BLaER1 treated with 17β-estradiol and CSF1 and Interleukin-3, amounts not matched to agents 10 nM and 100 nM (cell line): ENCODE measurements at regions not wholly inside any gene's neighbourhood (a gene's known extent, or its start where the extent isn't known, plus 50 kb on each side); places are given as distances from the start of the nearest gene placed in this dataset.
"Not testable (repeated sequence)": the region's sequence is repeated elsewhere in the genome, so short reads cannot be mapped to it uniquely, and the experiment has no call there.

Source experiments
- H3K27ac ChIP-seq, 11 experiments: shearing (Covaris generic); formaldehyde crosslinking; 2 replicates each; pipeline ENCODE4 v1.8.1; 2022
- H3K27me3 ChIP-seq, 11 experiments: shearing (Covaris generic); formaldehyde crosslinking; 2 replicates each; pipeline ENCODE4 v1.8.1; 2022
- H3K36me3 ChIP-seq, 11 experiments: shearing (Covaris generic); formaldehyde crosslinking; 2 replicates each; pipeline ENCODE4 v1.8.1; 2022
- H3K4me1 ChIP-seq, 10 experiments: shearing (Covaris generic); formaldehyde crosslinking; 2 replicates each; pipeline ENCODE4 v1.8.1; 2022
- H3K4me2 ChIP-seq, 11 experiments: shearing (Covaris generic); formaldehyde crosslinking; 2 replicates each; pipeline ENCODE4 v1.8.1; 2022
- H3K4me3 ChIP-seq, 10 experiments: shearing (Covaris generic); formaldehyde crosslinking; 2 replicates each; pipeline ENCODE4 v1.8.1; 2022
- H3K9ac ChIP-seq, 11 experiments: shearing (Covaris generic); formaldehyde crosslinking; 2 replicates each; pipeline ENCODE4 v1.8.1; 2022
- H3K9me3 ChIP-seq, 11 experiments: shearing (Covaris generic); formaldehyde crosslinking; replicated peaks in 1 of 11; 2 replicates each; pipeline ENCODE4 v1.8.1; 2022
- H4K20me1 ChIP-seq, 11 experiments: shearing (Covaris generic); formaldehyde crosslinking; 2 replicates each; pipeline ENCODE4 v1.8.1; 2022
- Cebpa-rat ChIP-seq, 11 experiments: shearing (Covaris generic); IDR thresholded peaks; 2 replicates each; pipeline ENCODE4 v1.8.1; 2022

DNA sequence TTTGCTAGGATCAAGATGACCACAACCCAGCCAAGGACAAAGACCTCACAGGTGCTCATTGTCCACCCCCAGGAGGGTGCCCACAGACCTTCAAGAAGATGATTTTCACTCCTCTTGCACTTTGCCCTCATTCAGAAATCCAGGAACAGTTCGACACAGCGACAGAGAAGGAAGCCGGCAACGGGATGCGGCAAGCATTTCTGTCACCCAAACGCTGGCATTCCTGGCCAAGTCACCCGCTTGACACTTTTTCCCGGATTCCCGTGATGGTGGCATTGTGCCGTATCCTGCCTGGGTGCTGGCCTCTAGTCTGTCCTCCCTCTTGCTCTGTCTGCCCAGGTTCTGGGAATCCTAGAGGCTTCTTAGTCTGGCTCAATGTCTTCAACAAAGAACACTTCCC, 770.4 kb upstream of the ALG10B start:
- Histone ChIP-seq H3K9me3 (peaks cover 41 to 76% (median 61%) of the 10 kb centered on the region in 11 experiments), H3K4me2 (no peak overlapping the region), H3K27ac (no peak overlapping the region), H3K4me3 (no peak overlapping the region), H3K9ac (no peak overlapping the region), H4K20me1 (no peaks in the 10 kb centered on the region), H3K36me3 (no peaks in the 10 kb centered on the region), H3K4me1 (no peaks in the 10 kb centered on the region), H3K27me3 (no peaks in the 10 kb centered on the region)
- no peak for TF ChIP-seq Cebpa-rat (IDR thresholded peaks at IDR 0.05)

DNA sequence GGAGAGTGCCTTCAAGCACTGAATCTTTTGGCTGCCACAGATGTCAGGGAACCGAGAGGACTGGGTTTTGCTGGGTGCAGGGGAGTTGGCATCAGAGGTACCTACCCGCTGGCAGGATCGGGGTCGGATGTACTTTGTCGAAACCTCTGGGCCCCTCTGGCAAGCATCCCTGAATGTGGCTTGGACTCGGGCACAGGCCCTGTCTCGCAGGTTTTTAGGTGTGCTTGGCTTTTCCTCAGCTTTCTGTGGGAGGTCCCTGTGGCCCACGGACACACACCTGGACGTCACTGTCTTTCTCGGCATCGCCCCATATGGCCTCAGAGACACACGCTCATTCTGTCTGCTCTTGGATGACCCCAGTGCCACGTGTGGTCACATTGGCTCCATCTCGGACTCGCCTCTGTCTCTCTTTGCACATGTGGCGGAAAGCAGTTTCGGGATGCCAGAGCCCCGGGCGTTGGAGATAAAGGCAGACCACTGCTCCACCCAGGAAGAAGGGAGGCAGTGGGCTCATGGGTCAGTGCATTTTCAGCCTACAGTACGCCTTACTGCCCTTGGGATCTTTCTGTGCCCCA, 769.6 kb upstream of the ALG10B start:
- Histone ChIP-seq H3K36me3 (no peaks in the 10 kb centered on the region), H3K27me3 (no peaks in the 10 kb centered on the region), H3K4me2 (no peak overlapping the region), H3K9me3 (peaks cover 41 to 68% (median 57%) of the 10 kb centered on the region in 11 experiments), H3K4me3 (no peak overlapping the region), H3K4me1 (no peaks in the 10 kb centered on the region), H3K27ac (no peak overlapping the region), H3K9ac (no peak overlapping the region), H4K20me1 (no peaks in the 10 kb centered on the region)
- TF ChIP-seq Cebpa-rat (IDR thresholded peaks at IDR 0.05), result no peak

DNA sequence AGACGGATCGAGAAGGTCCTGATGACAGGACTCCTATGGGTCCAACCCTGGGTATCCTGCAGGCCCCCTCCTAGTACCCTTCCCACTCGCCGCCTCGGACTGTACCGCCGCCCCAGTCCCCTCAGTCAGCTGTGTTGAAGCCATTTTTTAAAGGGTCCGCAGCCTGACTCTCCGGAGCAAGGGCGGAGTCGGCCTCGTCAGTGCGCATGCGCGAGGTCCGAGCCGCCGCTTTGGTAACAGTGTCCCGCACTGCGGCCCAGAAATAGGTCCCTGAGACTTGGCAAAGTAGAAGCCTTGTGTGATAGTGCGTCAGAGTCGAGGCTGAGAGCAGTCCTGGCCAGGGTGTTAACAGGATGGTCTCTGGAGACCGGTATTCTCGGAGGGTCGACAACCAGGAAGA, 769.0 kb upstream of the ALG10B start:
- H3K9me3 ChIP-seq, result peaks cover 41 to 62% (median 51%) of the 10 kb centered on the region in 11 experiments
- H3K4me3 ChIP-seq, result no peak overlapping the region
- no peak overlapping the region for H3K9ac ChIP-seq

DNA sequence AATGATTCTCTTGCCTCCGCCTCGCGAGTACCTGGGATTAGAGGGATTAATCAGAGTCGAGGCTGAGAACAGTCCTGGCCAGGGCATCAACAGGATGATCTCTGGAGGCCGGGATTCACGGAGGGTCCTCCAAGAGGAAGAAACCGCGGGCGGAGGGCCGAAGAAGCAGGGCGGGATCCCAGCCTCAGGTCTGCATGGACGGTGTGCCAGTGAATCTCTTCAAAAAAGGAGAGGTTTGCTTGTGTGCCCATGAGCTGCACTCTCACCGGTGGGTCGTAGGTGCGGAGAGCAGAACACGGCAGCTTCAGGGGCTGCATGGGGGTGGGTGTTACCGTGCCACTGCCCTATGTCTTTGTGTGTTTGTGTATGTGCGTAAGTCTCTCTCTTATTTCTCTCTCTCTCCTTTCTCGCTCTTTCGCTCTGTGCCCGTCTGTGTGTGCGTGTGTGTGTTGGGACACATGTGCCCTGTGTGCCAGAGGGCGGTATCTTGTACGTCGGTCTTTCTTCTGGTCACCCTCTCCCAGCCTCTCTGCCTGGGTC, 768.2 kb upstream of the ALG10B start:
- Histone ChIP-seq H3K27ac (no peak overlapping the region), H3K36me3 (no peaks in the 10 kb centered on the region), H3K4me1 (no peaks in the 10 kb centered on the region), H3K9me3 (peaks cover 36 to 54% (median 44%) of the 10 kb centered on the region in 11 experiments), H3K27me3 (no peaks in the 10 kb centered on the region), H4K20me1 (no peaks in the 10 kb centered on the region), H3K9ac (no peak overlapping the region), H3K4me3 (no peak overlapping the region), H3K4me2 (no peak overlapping the region)
- TF ChIP-seq Cebpa-rat (IDR thresholded peaks at IDR 0.05), result no peak

More for the DNA sequence above, 769.0 kb upstream of the ALG10B start:
- H3K4me2 ChIP-seq, result no peak overlapping the region
- no peaks in the 10 kb centered on the region for H3K36me3 ChIP-seq
- TF ChIP-seq Cebpa-rat (IDR thresholded peaks at IDR 0.05), result no peak
- H3K27ac ChIP-seq, result no peak overlapping the region
- H3K4me1 ChIP-seq, result no peaks in the 10 kb centered on the region
- no peaks in the 10 kb centered on the region for H3K27me3 ChIP-seq
- no peaks in the 10 kb centered on the region for H4K20me1 ChIP-seq

DNA sequence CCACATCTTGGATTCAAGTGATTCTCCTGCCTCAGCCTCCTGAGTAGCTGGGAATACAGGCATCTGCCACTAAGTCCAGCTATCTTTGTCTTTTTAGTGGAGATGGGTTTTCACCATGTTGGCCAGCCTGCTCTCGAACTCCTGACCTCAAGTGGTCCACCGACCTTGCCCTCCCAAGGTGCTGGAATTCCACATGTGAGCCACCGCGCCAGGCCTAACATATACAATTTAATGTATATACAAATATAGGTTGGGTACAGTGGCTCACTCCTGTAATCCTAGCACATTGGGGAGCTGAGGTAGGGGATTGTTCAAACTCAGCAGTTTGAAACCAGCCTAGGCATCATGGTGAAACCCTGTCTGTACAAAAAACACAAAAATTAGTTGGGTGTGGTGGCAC, 759.6 kb upstream of the ALG10B start:
- H3K4me2 ChIP-seq, H4K20me1 ChIP-seq, H3K9me3 ChIP-seq, H3K4me3 ChIP-seq, H3K4me1 ChIP-seq, H3K27me3 ChIP-seq, H3K9ac ChIP-seq, H3K27ac ChIP-seq, H3K36me3 ChIP-seq: not testable (repeated sequence)

DNA sequence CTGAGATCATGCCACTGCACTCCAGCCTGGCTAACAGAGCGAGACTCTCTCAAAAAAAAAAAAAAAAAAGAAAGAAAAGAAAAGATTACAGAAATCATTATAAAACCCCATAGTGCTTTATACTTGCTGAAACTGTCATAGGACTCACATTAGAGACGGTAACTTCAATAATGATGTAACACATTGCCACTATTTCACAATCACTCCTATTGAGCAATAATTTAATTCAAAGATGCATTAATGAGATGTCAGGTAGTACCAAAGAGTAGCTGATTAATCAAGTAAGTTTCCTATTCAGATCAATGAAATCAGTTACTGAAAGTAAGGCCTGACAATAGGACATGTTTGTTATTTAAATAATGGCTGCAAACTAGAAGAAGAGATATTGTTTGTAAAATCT, 751.5 kb upstream of the ALG10B start:
- Histone ChIP-seq H3K27me3 (no peaks in the 10 kb centered on the region), H3K4me3 (no peak overlapping the region), H4K20me1 (no peaks in the 10 kb centered on the region), H3K36me3 (no peaks in the 10 kb centered on the region), H3K9me3 (no peaks in the 10 kb centered on the region; a peak in 2 of 22 replicates), H3K27ac (no peak overlapping the region), H3K4me2 (no peak overlapping the region), H3K4me1 (no peaks in the 10 kb centered on the region), H3K9ac (no peak overlapping the region)
- TF ChIP-seq Cebpa-rat (IDR thresholded peaks at IDR 0.05), result peak in 2 of 11 experiments; percentile 39; a peak in 1 of 22 replicates

DNA sequence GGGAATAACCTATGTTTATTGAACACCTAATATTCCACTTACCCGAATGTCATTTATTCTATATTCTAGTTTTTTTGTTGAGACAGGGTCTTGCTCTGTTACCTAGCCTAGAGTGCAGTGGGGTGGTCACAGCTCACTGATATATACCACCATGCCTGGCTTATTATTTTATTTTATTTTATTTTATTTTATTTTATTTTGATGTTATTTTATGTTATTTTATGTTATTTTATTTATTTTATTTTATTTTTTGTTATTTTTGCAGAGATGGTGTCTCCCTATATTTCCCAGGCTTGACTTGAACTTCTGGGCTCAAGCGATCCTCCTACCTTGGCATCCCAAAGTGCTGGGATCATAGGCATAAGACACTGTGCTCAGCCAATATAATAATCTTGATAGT, 746.0 kb upstream of the ALG10B start:
- not testable (repeated sequence) for H3K9me3 ChIP-seq

More for the DNA sequence above, 746.0 kb upstream of the ALG10B start:
- H3K27ac ChIP-seq, H3K4me2 ChIP-seq, H4K20me1 ChIP-seq, H3K4me1 ChIP-seq, H3K9ac ChIP-seq, H3K27me3 ChIP-seq, H3K4me3 ChIP-seq, H3K36me3 ChIP-seq: not testable (repeated sequence)
